ENCODE measurements at regions not wholly inside any gene's neighbourhood (a gene's known extent, or its start where the extent isn't known, plus 50 kb on each side); places are given as distances from the start of the nearest gene placed in this dataset.

GRCh38 chr20:36099106-36099505 lies 55.4 kb upstream of the EPB41L1 start:
- Histone ChIP-seq H3K4me1 (ENCODE audit: control insufficient read depth in 1 of 2, low read depth in 2 of 2) (peaks cover 20 to 35% of the 10 kb centered on the region in 2 donors), H3K27ac (peak overlapping the region in 1 of 2 donors; percentile 35), H3K4me3 (no peak overlapping the region), H3K27me3 (replicated peaks; ENCODE audit: insufficient read depth) (no peaks in the 10 kb centered on the region), H3K36me3 (no peaks in the 10 kb centered on the region), H3K9me3 (no peaks in the 10 kb centered on the region)
- TF ChIP-seq, protein P1, sequence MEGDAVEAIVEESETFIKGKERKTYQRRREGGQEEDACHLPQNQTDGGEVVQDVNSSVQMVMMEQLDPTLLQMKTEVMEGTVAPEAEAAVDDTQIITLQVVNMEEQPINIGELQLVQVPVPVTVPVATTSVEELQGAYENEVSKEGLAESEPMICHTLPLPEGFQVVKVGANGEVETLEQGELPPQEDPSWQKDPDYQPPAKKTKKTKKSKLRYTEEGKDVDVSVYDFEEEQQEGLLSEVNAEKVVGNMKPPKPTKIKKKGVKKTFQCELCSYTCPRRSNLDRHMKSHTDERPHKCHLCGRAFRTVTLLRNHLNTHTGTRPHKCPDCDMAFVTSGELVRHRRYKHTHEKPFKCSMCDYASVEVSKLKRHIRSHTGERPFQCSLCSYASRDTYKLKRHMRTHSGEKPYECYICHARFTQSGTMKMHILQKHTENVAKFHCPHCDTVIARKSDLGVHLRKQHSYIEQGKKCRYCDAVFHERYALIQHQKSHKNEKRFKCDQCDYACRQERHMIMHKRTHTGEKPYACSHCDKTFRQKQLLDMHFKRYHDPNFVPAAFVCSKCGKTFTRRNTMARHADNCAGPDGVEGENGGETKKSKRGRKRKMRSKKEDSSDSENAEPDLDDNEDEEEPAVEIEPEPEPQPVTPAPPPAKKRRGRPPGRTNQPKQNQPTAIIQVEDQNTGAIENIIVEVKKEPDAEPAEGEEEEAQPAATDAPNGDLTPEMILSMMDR (IDR thresholded peaks at IDR 0.05): no peak
- no peak for ATAC-seq (ENCODE audit: insufficient number of reproducible peaks, low FRiP score, low read depth)
- no peak for DNase-seq (ENCODE audit: low spot score)

DNA sequence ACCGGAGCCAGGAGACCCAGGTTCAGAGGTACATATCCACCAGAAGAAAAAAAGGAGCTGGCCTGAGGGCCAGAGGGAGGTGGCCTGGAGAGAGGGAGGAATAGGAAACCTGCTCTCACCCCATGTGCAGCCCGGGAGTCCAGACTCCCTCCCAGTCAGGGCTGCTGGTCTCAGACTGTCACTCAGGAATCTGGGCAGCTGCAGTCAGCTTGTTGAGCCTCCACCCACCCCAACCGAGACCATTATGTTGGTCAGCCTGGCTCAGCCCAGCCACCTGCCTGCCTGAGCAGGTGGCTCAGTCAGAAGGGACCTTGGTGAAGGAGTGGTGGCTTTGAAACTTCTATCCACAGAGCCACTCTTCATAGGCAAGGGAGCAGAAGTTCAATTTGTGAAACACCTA lies 53.3 kb upstream of the EPB41L1 start:
- DNase-seq (ENCODE audit: low spot score) (no peak), ATAC-seq (ENCODE audit: insufficient number of reproducible peaks, low FRiP score, low read depth) (no peak)
- Histone ChIP-seq H3K27ac (no peak overlapping the region), H3K4me3 (no peak overlapping the region), H3K27me3 (replicated peaks; ENCODE audit: insufficient read depth) (no peaks in the 10 kb centered on the region), H3K4me1 (ENCODE audit: control insufficient read depth in 1 of 2, low read depth in 2 of 2) (peaks cover 20 to 34% of the 10 kb centered on the region in 2 donors), H3K9me3 (no peaks in the 10 kb centered on the region), H3K36me3 (no peaks in the 10 kb centered on the region)
- TF ChIP-seq, protein P1 (IDR thresholded peaks at IDR 0.05): no peak

DNA sequence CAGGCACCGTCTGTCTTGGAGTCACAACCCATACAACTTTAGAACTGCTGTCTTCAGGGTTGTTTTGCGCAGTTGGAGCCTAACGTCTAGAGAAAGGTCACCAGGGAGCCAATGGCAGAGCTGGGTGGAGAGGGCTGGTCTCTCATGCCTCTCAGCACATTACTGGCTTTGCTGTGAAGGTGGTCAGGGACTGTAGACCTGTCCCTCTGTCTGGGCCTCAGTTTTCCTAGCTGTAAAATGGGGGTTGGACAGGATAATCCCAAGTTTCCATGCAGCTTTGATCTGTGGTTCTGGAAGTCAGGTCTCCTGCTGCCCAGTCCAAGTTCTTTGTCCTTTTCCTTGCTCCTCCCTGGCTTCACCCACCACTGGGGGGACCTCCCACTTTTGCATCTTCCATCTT lies 52.2 kb upstream of the EPB41L1 start:
- DNase-seq (ENCODE audit: low spot score) (no peak), ATAC-seq (ENCODE audit: insufficient number of reproducible peaks, low FRiP score, low read depth) (no peak)
- Histone ChIP-seq H3K36me3 (no peaks in the 10 kb centered on the region), H3K4me3 (no peak overlapping the region), H3K27me3 (replicated peaks; ENCODE audit: insufficient read depth) (no peaks in the 10 kb centered on the region), H3K27ac (no peak overlapping the region), H3K4me1 (ENCODE audit: control insufficient read depth in 1 of 2, low read depth in 2 of 2) (peaks cover 14 to 27% of the 10 kb centered on the region in 2 donors), H3K9me3 (no peaks in the 10 kb centered on the region)
- TF ChIP-seq, protein P1 (IDR thresholded peaks at IDR 0.05): no peak

DNA sequence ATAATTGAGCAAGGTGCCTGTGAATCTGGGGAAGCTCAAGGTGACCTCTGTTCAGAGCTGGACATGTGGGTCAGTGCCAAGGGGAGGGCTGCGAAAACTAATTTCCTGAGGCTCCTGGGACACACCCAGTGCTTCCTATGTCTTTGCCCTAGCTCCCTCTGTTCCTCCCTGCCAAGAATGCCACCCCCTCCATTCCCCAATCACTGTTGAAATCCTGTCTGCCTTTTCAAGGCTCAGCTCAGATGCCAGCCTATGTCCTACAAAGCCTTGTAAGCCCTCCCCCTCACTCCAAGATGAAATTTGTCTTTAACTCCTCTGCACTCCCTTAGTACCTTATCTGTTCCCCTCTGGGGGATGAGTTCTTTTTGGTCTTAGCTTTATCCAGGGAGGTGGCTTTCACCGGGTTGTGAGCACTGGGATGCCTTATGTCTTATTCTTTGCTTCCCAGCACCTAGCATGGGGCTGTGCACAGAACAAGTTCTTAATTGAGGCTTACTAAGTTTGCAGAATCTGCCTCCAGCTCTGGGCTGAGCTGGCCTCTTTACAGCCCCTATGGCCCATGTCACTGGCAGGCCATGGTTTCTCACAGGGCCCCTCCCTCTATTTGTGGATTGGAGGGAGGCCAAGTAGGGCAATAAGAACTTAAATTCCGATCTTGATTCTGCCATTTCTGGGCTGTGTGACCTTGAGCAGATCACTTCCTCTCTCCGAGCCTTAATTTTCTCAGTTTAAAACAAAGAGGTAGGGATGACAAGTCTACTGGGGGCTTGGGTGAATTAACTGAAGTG lies 51.5 kb upstream of the EPB41L1 start:
- H3K36me3 ChIP-seq: no peaks in the 10 kb centered on the region
- H3K4me3 ChIP-seq: no peak overlapping the region
- peaks cover 7 to 20% of the 10 kb centered on the region in 2 donors for H3K4me1 ChIP-seq (ENCODE audit: control insufficient read depth in 1 of 2, low read depth in 2 of 2)
- no peak for DNase-seq (ENCODE audit: low spot score)
- no peak overlapping the region for H3K27ac ChIP-seq
- TF ChIP-seq, protein P1 (IDR thresholded peaks at IDR 0.05): no peak
- no peak for ATAC-seq (ENCODE audit: insufficient number of reproducible peaks, low FRiP score, low read depth)
- no peaks in the 10 kb centered on the region for H3K27me3 ChIP-seq (replicated peaks; ENCODE audit: insufficient read depth)
- no peaks in the 10 kb centered on the region for H3K9me3 ChIP-seq

GRCh38 chr20:36104244-36104643 lies 50.3 kb upstream of the EPB41L1 start:
- Histone ChIP-seq H3K4me1 (ENCODE audit: control insufficient read depth in 1 of 2, low read depth in 2 of 2) (peaks cover 6 to 10% of the 10 kb centered on the region in 2 donors), H3K27ac (no peak overlapping the region), H3K36me3 (no peaks in the 10 kb centered on the region), H3K9me3 (no peaks in the 10 kb centered on the region), H3K27me3 (replicated peaks; ENCODE audit: insufficient read depth) (no peaks in the 10 kb centered on the region), H3K4me3 (no peak overlapping the region)
- ATAC-seq (ENCODE audit: insufficient number of reproducible peaks, low FRiP score, low read depth) (no peak), DNase-seq (ENCODE audit: low spot score) (no peak)
- TF ChIP-seq, protein P1 (IDR thresholded peaks at IDR 0.05): no peak
